SW480 (cell line): ENCODE measurements at regions not wholly inside any gene's neighbourhood (a gene's known extent, or its start where the extent isn't known, plus 50 kb on each side); places are given as distances from the start of the nearest gene placed in this dataset.
"Not testable (repeated sequence)": the region's sequence is repeated elsewhere in the genome, so short reads cannot be mapped to it uniquely, and the experiment has no call there.

ENCODE experiments used
- DNase-seq: peaks from one replicate; pipeline ENCODE4 v3.0.0-alpha.2; 2016; ENCODE audit warnings: low spot score

- no peak for DNase-seq
Observed at GRCh38 chr10:114730291-114730690, 72.2 kb upstream of the ABLIM1 start.

GRCh38 chr10:114732931-114733330 is 74.9 kb upstream of the ABLIM1 start:
- DNase-seq = no peak

- no peak for DNase-seq
Observed at GRCh38 chr10:114735946-114736345, 77.9 kb upstream of the ABLIM1 start.

GRCh38 chr10:114743521-114744231 is 77.9 kb upstream of the FHIP2A start:
- DNase-seq = no peak

GRCh38 chr10:114746531-114746930 is 75.0 kb upstream of the FHIP2A start:
- DNase-seq = no peak

GRCh38 chr10:114748241-114748640 is 73.3 kb upstream of the FHIP2A start:
- DNase-seq = no peak

- no peak for DNase-seq
Observed at GRCh38 chr10:114749014-114749413, 72.6 kb upstream of the FHIP2A start.

GRCh38 chr10:114749510-114749909 is 72.1 kb upstream of the FHIP2A start:
- DNase-seq = no peak

GRCh38 chr10:114751856-114752255 is 69.7 kb upstream of the FHIP2A start:
- DNase-seq = no peak

GRCh38 chr10:114752570-114752969 is 69.0 kb upstream of the FHIP2A start:
- DNase-seq = not testable (repeated sequence)

GRCh38 chr10:114753126-114753525 is 68.5 kb upstream of the FHIP2A start:
- no peak for DNase-seq

- DNase-seq = peak; percentile 72
Observed at GRCh38 chr10:114754445-114755320, 66.9 kb upstream of the FHIP2A start.

- no peak for DNase-seq
Observed at GRCh38 chr10:114755537-114755936, 66.0 kb upstream of the FHIP2A start.

- DNase-seq = no peak
Observed at GRCh38 chr10:114758331-114758730, 63.2 kb upstream of the FHIP2A start.

- DNase-seq = no peak
Observed at GRCh38 chr10:114761205-114762193, 60.1 kb upstream of the FHIP2A start.

GRCh38 chr10:114762811-114763210 is 58.8 kb upstream of the FHIP2A start:
- DNase-seq = no peak

- no peak for DNase-seq
Observed at GRCh38 chr10:114764656-114765055, 56.9 kb upstream of the FHIP2A start.

- peak; percentile 19 for DNase-seq
Observed at GRCh38 chr10:114766470-114766869, 55.1 kb upstream of the FHIP2A start.

- peak; percentile 68 for DNase-seq
Observed at GRCh38 chr10:114767101-114767985, 54.2 kb upstream of the FHIP2A start.

- peak; percentile 36 for DNase-seq
Observed at GRCh38 chr10:114767986-114768821, 53.4 kb upstream of the FHIP2A start.
